ENCODE measurements at regions not wholly inside any gene's neighbourhood (a gene's known extent, or its start where the extent isn't known, plus 50 kb on each side); places are given as distances from the start of the nearest gene placed in this dataset.
A peak's percentile ranks its signal among the peaks of the same experiment; 100 is the strongest.

DNA sequence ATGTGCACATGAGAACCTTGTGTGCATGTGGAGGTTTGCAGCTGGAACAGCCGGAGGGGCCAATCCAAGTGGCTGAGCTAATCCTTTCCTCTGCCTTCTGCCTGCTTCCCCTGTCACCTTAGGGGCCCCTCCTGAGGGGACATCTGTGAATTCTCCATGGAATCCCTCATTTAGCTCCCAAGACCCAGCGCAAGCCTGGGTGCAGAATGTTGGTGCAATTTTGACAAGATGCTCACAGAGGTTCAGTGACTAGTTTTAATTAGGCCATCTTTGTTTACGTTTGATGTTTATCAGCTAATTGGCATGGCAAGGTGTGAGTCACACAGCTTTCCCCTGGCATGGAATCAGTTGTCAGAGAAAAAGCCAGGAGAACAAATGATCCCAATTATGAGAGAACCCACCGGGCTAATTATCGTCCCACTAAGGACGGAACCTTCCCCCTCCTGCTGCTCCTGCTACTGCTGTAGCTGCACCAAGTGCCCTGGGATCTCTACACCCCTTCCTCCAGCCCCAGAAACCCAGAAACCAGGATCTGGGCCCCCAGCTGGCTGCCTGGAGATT lies 63.6 kb upstream of the PAX6 start:
- Histone ChIP-seq H3K4me1 (ENCODE audit: insufficient read depth, low read length) (no peaks in the 10 kb centered on the region), H3K27me3 (ENCODE audit: insufficient read depth, low read length) (peaks cover 22% of the 10 kb centered on the region), H3K36me3 (ENCODE audit: insufficient read depth, low read length) (no peaks in the 10 kb centered on the region), H2AFZ (ENCODE audit: low read length) (no peak overlapping the region), H3K27ac (ENCODE audit: low read depth, low read length) (no peak overlapping the region), H3K79me2 (ENCODE audit: insufficient read depth, low read length) (no peaks in the 10 kb centered on the region), H4K20me1 (ENCODE audit: insufficient read depth, low read length) (no peaks in the 10 kb centered on the region), H3K4me3 (ENCODE audit: insufficient read depth, low read length) (no peak overlapping the region), H3K9me3 (ENCODE audit: low read depth, low read length) (no peaks in the 10 kb centered on the region), H3K4me2 (ENCODE audit: insufficient read depth, low read length) (no peak overlapping the region)
- DNase-seq (ENCODE audit: insufficient read length, low spot score, missing footprints), result no peak
- TF ChIP-seq, protein P1, sequence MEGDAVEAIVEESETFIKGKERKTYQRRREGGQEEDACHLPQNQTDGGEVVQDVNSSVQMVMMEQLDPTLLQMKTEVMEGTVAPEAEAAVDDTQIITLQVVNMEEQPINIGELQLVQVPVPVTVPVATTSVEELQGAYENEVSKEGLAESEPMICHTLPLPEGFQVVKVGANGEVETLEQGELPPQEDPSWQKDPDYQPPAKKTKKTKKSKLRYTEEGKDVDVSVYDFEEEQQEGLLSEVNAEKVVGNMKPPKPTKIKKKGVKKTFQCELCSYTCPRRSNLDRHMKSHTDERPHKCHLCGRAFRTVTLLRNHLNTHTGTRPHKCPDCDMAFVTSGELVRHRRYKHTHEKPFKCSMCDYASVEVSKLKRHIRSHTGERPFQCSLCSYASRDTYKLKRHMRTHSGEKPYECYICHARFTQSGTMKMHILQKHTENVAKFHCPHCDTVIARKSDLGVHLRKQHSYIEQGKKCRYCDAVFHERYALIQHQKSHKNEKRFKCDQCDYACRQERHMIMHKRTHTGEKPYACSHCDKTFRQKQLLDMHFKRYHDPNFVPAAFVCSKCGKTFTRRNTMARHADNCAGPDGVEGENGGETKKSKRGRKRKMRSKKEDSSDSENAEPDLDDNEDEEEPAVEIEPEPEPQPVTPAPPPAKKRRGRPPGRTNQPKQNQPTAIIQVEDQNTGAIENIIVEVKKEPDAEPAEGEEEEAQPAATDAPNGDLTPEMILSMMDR (IDR thresholded peaks at IDR 0.05; ENCODE audit: extremely low read depth, low read depth, low read length), result no peak

DNA sequence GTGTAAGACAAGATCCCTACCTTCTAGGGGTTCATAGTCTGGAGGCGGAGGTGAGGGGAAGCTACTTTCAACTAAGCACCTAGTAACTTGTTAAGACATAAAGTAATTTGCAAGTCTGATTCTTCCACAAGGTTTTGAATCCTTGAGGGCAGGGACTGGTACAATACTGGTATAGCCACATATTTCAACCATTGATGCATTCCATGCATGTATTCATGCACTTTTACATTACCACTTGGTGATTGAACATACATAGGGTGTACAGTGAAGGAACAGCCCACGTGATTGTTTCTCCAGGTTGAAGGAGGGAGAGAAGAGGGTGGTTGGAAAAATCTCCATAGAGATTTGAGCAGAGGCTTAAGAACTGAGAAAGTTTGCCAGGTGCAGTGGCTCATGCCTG lies 62.0 kb upstream of the PAX6 start:
- no peak overlapping the region for H3K4me3 ChIP-seq (ENCODE audit: insufficient read depth, low read length)
- H3K27ac ChIP-seq (ENCODE audit: low read depth, low read length), result no peak overlapping the region
- H3K4me1 ChIP-seq (ENCODE audit: insufficient read depth, low read length), result no peaks in the 10 kb centered on the region
- H3K9me3 ChIP-seq (ENCODE audit: low read depth, low read length), result no peaks in the 10 kb centered on the region
- no peak overlapping the region for H3K4me2 ChIP-seq (ENCODE audit: insufficient read depth, low read length)
- no peaks in the 10 kb centered on the region for H4K20me1 ChIP-seq (ENCODE audit: insufficient read depth, low read length)
- peaks cover 22% of the 10 kb centered on the region for H3K27me3 ChIP-seq (ENCODE audit: insufficient read depth, low read length)
- no peaks in the 10 kb centered on the region for H3K36me3 ChIP-seq (ENCODE audit: insufficient read depth, low read length)
- no peak overlapping the region for H2AFZ ChIP-seq (ENCODE audit: low read length)
- no peaks in the 10 kb centered on the region for H3K79me2 ChIP-seq (ENCODE audit: insufficient read depth, low read length)
- DNase-seq (ENCODE audit: insufficient read length, low spot score, missing footprints), result no peak
- TF ChIP-seq, protein P1 (IDR thresholded peaks at IDR 0.05; ENCODE audit: extremely low read depth, low read depth, low read length), result no peak

DNA sequence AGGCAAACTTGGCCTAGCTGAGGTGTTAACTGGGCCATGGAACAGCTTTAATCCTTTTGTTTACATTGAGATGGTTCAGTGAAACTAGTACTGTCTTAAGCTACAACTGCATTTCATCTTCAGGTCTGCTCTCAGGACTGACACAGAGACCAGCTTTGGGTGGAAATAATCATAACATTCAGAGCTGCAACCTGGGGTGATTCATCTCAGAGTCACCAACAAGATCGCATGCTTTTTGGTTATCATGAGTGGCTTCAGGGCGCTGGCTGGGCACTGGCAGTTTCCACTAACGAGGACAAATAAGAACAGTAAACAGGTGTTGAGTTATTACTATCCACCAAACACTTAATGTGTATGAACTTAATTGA lies 60.9 kb upstream of the PAX6 start:
- Histone ChIP-seq H3K79me2 (ENCODE audit: insufficient read depth, low read length) (no peaks in the 10 kb centered on the region), H3K9me3 (ENCODE audit: low read depth, low read length) (no peaks in the 10 kb centered on the region), H3K36me3 (ENCODE audit: insufficient read depth, low read length) (no peaks in the 10 kb centered on the region), H3K4me3 (ENCODE audit: insufficient read depth, low read length) (no peak overlapping the region), H4K20me1 (ENCODE audit: insufficient read depth, low read length) (no peaks in the 10 kb centered on the region), H2AFZ (ENCODE audit: low read length) (no peak overlapping the region), H3K4me2 (ENCODE audit: insufficient read depth, low read length) (no peak overlapping the region), H3K4me1 (ENCODE audit: insufficient read depth, low read length) (no peaks in the 10 kb centered on the region), H3K27ac (ENCODE audit: low read depth, low read length) (no peak overlapping the region), H3K27me3 (ENCODE audit: insufficient read depth, low read length) (peaks cover 19% of the 10 kb centered on the region)
- no peak for DNase-seq (ENCODE audit: insufficient read length, low spot score, missing footprints)
- TF ChIP-seq, protein P1 (IDR thresholded peaks at IDR 0.05; ENCODE audit: extremely low read depth, low read depth, low read length), result no peak

DNA sequence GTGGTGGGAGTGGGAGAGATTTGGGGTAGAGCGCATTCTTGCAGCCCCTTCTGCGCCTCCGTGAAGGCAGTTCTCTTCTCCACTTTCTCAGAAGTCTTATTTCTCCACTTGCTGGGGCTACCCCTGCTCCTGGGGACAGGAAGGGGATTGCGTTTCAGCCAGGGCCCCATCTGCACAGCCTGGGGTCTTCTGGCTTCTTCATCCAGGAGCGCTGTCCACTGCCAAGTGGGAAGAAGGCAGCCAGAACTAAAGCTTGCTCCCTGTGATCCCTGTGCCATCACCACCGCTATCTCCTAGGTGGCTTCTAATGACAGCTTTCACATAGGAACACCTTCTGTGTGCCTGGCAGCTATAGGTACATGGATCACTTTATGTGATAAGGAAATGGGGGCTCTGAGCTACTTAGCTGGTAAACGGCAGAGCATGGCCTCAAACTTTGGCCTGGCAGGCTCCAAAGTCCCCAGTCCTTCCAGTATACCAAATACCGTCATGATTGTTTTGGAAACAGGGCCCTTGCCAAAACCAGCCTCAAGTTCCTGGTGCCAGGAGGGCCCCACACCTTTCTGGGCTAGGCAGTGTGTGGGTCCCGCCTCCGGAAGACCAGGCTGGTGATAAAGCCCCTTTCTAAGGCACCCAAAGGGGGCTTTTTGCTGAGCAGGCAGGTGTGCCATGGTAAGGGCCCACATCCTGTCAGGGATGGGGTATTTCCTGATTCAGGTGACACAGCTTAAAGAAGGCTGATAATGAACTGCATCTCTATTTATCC lies 60.4 kb upstream of the PAX6 start:
- no peaks in the 10 kb centered on the region for H3K9me3 ChIP-seq (ENCODE audit: low read depth, low read length)
- H3K4me3 ChIP-seq (ENCODE audit: insufficient read depth, low read length), result no peak overlapping the region

More for the DNA sequence above, 60.4 kb upstream of the PAX6 start:
- no peaks in the 10 kb centered on the region for H3K36me3 ChIP-seq (ENCODE audit: insufficient read depth, low read length)
- H3K27ac ChIP-seq (ENCODE audit: low read depth, low read length), result no peak overlapping the region
- peak overlapping the region; percentile 13 for H2AFZ ChIP-seq (ENCODE audit: low read length)
- no peaks in the 10 kb centered on the region for H3K79me2 ChIP-seq (ENCODE audit: insufficient read depth, low read length)
- no peak overlapping the region for H3K4me2 ChIP-seq (ENCODE audit: insufficient read depth, low read length)
- no peak for DNase-seq (ENCODE audit: insufficient read length, low spot score, missing footprints)
- peaks cover 18% of the 10 kb centered on the region for H3K27me3 ChIP-seq (ENCODE audit: insufficient read depth, low read length)
- TF ChIP-seq, protein P1 (IDR thresholded peaks at IDR 0.05; ENCODE audit: extremely low read depth, low read depth, low read length), result no peak
- no peaks in the 10 kb centered on the region for H3K4me1 ChIP-seq (ENCODE audit: insufficient read depth, low read length)
- H4K20me1 ChIP-seq (ENCODE audit: insufficient read depth, low read length), result no peaks in the 10 kb centered on the region

Data from osteoblast (primary cell).